ENCODE measurements at regions not wholly inside any gene's neighbourhood (a gene's known extent, or its start where the extent isn't known, plus 50 kb on each side); places are given as distances from the start of the nearest gene placed in this dataset.

DNA sequence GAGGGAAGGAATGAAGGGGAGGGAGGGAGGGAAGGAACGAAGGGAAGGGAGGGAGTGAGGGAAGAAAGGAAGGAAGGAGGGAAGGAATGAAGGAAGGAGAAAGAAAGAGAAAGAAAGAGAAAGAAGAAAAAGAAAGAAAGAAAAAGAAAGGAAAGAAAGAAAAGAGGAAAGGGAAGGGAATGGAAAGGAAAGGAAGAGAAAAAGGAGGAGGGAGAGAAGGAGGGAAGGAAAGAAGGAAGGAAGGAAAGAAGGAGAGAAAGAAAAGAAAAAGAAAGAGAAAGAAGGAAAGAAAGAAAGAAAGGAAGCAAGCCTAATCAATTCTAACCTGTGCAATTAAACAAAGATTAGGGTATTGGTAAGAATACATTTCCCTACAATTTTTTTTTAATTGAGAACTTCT is 238.6 kb downstream of the PYDC2 start:
- no peak for DNase-seq
- Histone ChIP-seq H3K27ac (no peak overlapping the region), H3K4me3 (replicated peaks in 1 of 3) (no peak overlapping the region), H3K4me1 (no peaks in the 10 kb centered on the region), H3K9me3 (no peaks in the 10 kb centered on the region), H3K36me3 (no peaks in the 10 kb centered on the region), H3K27me3 (no peaks in the 10 kb centered on the region)
- intact Hi-C loops (cut with DNase I), result no loop called here
- 81 to 83% methylated on average over 1 of the region's 1 CpG for WGBS, 2 donors
- no peak for TF ChIP-seq POLR2A (IDR thresholded peaks at IDR 0.05)
- TF ChIP-seq, protein P1, sequence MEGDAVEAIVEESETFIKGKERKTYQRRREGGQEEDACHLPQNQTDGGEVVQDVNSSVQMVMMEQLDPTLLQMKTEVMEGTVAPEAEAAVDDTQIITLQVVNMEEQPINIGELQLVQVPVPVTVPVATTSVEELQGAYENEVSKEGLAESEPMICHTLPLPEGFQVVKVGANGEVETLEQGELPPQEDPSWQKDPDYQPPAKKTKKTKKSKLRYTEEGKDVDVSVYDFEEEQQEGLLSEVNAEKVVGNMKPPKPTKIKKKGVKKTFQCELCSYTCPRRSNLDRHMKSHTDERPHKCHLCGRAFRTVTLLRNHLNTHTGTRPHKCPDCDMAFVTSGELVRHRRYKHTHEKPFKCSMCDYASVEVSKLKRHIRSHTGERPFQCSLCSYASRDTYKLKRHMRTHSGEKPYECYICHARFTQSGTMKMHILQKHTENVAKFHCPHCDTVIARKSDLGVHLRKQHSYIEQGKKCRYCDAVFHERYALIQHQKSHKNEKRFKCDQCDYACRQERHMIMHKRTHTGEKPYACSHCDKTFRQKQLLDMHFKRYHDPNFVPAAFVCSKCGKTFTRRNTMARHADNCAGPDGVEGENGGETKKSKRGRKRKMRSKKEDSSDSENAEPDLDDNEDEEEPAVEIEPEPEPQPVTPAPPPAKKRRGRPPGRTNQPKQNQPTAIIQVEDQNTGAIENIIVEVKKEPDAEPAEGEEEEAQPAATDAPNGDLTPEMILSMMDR (IDR thresholded peaks at IDR 0.05), result no peak

DNA sequence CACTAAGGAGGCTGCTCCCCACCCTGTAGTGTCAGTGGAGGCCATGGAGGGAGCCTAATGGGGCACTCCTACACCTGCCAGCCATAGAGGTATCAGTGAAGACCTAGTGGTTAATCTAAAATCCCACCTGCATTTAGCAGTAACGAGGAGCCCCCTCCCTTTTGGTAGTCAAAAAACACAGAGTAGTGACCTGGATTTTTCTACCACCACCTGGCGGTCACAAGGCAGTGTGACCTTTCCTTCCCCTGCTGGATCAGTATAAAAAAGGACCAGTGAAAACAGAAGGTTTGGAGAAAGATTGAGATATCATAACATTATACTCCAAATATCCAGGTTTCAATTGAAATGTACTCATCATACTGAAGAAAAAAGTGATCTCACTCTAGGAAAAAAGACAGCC is 241.2 kb downstream of the PYDC2 start:
- intact Hi-C loops (cut with DNase I), result no loop called here
- 87 to 90% methylated on average over 2 of the region's 2 CpGs for WGBS, 2 donors

DNA sequence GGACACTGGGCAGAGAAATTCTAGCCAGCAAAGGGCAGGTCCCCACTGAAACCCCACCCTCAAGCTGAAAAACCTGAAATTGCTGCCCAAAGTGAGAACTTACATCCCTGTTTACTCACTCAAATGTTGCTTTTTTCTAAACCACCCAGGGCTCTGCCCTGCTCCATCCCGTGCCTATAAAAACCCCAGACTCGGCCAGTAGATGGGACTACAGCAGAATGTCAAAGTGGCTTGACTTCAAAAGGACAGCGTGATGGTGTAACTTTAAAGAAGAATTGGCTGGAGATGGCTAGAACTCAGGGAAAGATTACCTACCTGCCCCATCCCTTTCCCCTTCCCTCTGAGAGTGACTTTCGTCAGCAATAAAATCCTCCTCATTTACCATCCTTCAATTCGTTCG is 246.9 kb downstream of the PYDC2 start:
- H3K4me3 ChIP-seq (replicated peaks in 1 of 3), result no peak overlapping the region
- no peaks in the 10 kb centered on the region for H3K27me3 ChIP-seq
- H3K36me3 ChIP-seq, result no peaks in the 10 kb centered on the region
- TF ChIP-seq POLR2A (IDR thresholded peaks at IDR 0.05), result no peak
- TF ChIP-seq, protein P1 (IDR thresholded peaks at IDR 0.05), result no peak
- no peaks in the 10 kb centered on the region for H3K4me1 ChIP-seq
- H3K27ac ChIP-seq, result no peak overlapping the region
- no peak for DNase-seq
- 92 to 93% methylated on average over 6 of the region's 6 CpGs for WGBS, 2 donors
- intact Hi-C loops (cut with DNase I), result no loop called here
- H3K9me3 ChIP-seq, result no peaks in the 10 kb centered on the region

More for the DNA sequence above, 241.2 kb downstream of the PYDC2 start:
- no peak for DNase-seq
- no peaks in the 10 kb centered on the region for H3K9me3 ChIP-seq
- no peak overlapping the region for H3K27ac ChIP-seq
- H3K4me3 ChIP-seq (replicated peaks in 1 of 3), result no peak overlapping the region
- H3K4me1 ChIP-seq, result no peaks in the 10 kb centered on the region
- H3K27me3 ChIP-seq, result no peaks in the 10 kb centered on the region
- no peaks in the 10 kb centered on the region for H3K36me3 ChIP-seq
- no peak for TF ChIP-seq POLR2A (IDR thresholded peaks at IDR 0.05)

DNA sequence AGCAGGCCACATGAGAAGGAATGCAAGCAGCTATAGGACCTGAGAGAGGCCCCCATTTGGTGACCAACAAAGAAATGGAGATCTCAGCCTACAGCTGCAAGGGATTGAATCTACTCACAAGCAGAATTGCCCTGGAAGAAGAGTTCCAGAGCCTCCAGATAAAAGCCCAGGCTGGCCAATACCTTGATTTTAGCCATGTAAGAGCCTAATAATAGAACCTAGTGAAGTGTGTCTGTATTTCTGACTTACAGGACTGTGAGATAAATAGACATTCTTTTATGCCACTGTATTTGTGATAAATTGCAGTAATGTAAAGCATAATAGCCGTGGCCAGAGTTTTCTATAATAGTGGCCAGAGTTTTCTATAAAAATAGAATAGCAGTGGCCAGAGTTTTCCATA is 254.6 kb downstream of the PYDC2 start:
- TF ChIP-seq, protein P1 (IDR thresholded peaks at IDR 0.05), result no peak
- no peak for TF ChIP-seq POLR2A (IDR thresholded peaks at IDR 0.05)
- WGBS, 2 donors, result 84 to 85% methylated on average over 1 of the region's 1 CpG
- Histone ChIP-seq H3K36me3 (no peaks in the 10 kb centered on the region), H3K4me3 (replicated peaks in 1 of 3) (no peak overlapping the region), H3K9me3 (no peaks in the 10 kb centered on the region), H3K27me3 (no peaks in the 10 kb centered on the region), H3K27ac (no peak overlapping the region), H3K4me1 (no peaks in the 10 kb centered on the region)
- DNase-seq, result no peak
- intact Hi-C loops (cut with DNase I), result no loop called here

DNA sequence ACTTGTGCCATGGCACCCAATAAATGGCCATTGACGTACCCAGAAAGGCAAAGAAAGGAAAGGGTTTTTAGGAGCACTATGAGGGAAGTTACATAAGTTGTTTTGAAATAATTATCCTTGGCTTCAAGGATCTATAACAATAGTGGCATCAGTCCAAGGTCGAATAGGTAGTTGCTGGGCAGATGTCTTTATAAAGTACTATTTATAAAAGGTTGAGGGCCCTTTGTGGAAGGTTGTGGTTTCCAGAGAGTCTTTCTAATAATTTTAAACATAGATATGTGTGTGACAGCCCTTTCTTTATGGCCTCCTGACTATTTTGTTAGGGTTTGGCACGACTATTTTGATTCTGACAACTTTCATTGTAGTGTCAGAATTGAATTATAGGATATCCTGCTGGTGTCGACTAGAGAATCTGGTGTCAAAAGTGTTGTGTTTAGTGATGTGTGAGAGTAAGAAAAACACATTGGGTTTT is 260.5 kb downstream of the PYDC2 start:
- 34 to 35% methylated on average over 4 of the region's 4 CpGs for WGBS, 2 donors
- no peak for TF ChIP-seq POLR2A (IDR thresholded peaks at IDR 0.05)
- TF ChIP-seq, protein P1 (IDR thresholded peaks at IDR 0.05), result no peak
- no peak for DNase-seq
- H3K4me3 ChIP-seq (replicated peaks in 1 of 3), result no peak overlapping the region
- no peaks in the 10 kb centered on the region for H3K36me3 ChIP-seq
- H3K27me3 ChIP-seq, result no peaks in the 10 kb centered on the region
- peaks cover 9 to 10% of the 10 kb centered on the region in 2 donors for H3K4me1 ChIP-seq
- no peak overlapping the region for H3K27ac ChIP-seq
- intact Hi-C loops (cut with DNase I), result no loop called here
- H3K9me3 ChIP-seq, result no peaks in the 10 kb centered on the region

DNA sequence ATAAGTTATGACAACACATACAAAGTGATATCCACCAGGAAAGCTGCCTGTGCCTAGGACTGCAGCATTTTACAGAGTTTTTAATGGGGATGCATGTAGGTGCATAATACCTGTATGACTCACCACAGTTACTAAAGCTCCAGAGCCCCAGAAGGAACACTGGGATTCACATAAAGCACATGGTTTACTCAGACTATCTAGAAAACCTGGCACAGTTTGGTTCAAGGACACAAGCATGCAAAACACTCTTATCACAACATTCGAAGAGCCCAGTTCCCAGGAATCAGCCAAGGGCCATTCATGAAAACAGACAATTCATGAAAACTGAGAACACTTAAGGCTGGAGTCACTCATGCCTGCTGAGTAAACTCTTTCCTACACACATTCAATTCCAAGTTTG is 261.0 kb downstream of the PYDC2 start:
- TF ChIP-seq POLR2A (IDR thresholded peaks at IDR 0.05), result no peak
- TF ChIP-seq, protein P1 (IDR thresholded peaks at IDR 0.05), result no peak
- Histone ChIP-seq H3K36me3 (no peaks in the 10 kb centered on the region), H3K4me1 (peaks cover 9 to 10% of the 10 kb centered on the region in 2 donors), H3K27me3 (no peaks in the 10 kb centered on the region), H3K27ac (no peak overlapping the region), H3K9me3 (no peaks in the 10 kb centered on the region), H3K4me3 (replicated peaks in 1 of 3) (no peak overlapping the region)
- peak; percentile 57 to 63 for DNase-seq
- WGBS, 2 donors, result 6 to 9% methylated on average over 1 of the region's 1 CpG
- intact Hi-C loops (cut with DNase I), result no loop called here
